Esophagus squamous epithelium (tissue), 4 donors: ENCODE measurements at regions not wholly inside any gene's neighbourhood (a gene's known extent, or its start where the extent isn't known, plus 50 kb on each side); places are given as distances from the start of the nearest gene placed in this dataset.

Source experiments
- CTCF ChIP-seq, 6 experiments: fragments of 450-650 bp in 4 of 6; fragments of 200-600 bp in 2 of 6; sonication (generic) in 2 of 6; IDR thresholded peaks; one replicate each; pipeline ENCODE4 v1.5.1; 2016 to 2019; ENCODE audit warnings: antibody characterized with exemption in 6 of 6, mild to moderate bottlenecking in 4 of 6, moderate library complexity in 4 of 6
- POLR2A ChIP-seq, 4 donors: fragments of 450-650 bp; IDR thresholded peaks; one replicate each; pipeline ENCODE4 v1.6.1; 2017; ENCODE audit warnings: antibody characterized with exemption in 4 of 4, mild to moderate bottlenecking in 4 of 4, moderate library complexity in 3 of 4

DNA sequence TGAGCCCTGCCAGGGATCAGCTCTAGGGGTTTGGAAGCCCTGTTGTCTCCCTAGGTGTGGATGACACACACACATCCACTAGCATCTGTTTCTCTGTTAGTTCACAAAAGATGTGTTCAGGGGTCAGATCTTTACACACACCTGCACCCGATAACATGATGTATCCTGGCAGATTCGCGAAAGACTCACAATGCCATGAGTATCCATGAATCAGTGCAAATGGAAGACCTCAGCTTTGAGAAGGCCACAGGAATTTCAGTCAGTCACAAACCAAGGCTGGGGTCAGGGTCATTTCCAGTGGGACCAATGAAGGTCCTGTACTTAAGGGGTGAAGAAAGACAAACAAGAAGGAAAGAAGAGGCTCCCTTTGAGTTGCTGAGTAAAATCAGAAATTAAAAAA lies 898.2 kb downstream of the UQCRFS1 start:
- TF ChIP-seq POLR2A (IDR thresholded peaks at IDR 0.05) (no peak), CTCF (IDR thresholded peaks at IDR 0.05) (no peak)
